A549 (cell line): ENCODE measurements at regions not wholly inside any gene's neighbourhood (a gene's known extent, or its start where the extent isn't known, plus 50 kb on each side); places are given as distances from the start of the nearest gene placed in this dataset.

Source experiments
- CTCF ChIP-seq: fragments of >200 bp; sonication (Bioruptor Twin); formaldehyde crosslinking; IDR thresholded peaks from 3 replicates; pipeline ENCODE4 v1.5.1; 2016
- ELK1 ChIP-seq: fragments of 150-350 bp; IDR thresholded peaks from 2 replicates; pipeline ENCODE4 v1.6.1; 2014; ENCODE audit warnings: low read depth, mild to moderate bottlenecking, low read length
- EP300 ChIP-seq, 2 experiments: fragments of >200 bp; sonication (Bioruptor Twin); formaldehyde crosslinking; IDR thresholded peaks; 2 replicates in 1 of 2; 3 replicates in 1 of 2; pipeline ENCODE4 v1.6.1; 2016 to 2017
- JUNB ChIP-seq: fragments of >200 bp; sonication (Bioruptor Twin); formaldehyde crosslinking; IDR thresholded peaks from 2 replicates; pipeline ENCODE4 v1.6.1; 2016
- MAX ChIP-seq: IDR thresholded peaks from 2 replicates; pipeline ENCODE4 v1.6.1; 2012
- NFE2L2 ChIP-seq: fragments of 150-350 bp; conservative IDR thresholded peaks from 2 replicates; pipeline ENCODE4 v1.6.1; 2014; ENCODE audit warnings: low read length
- POLR2A ChIP-seq: IDR thresholded peaks from 2 replicates; pipeline ENCODE4 v1.6.1; 2012; ENCODE audit warnings: mild to moderate bottlenecking, low read length
- POLR2AphosphoS2 ChIP-seq: conservative IDR thresholded peaks from 2 replicates; pipeline ENCODE4 v1.6.1; 2012; ENCODE audit warnings: low read length, improper control_type of control experiment, inconsistent platforms
- RAD21 ChIP-seq, 2 experiments: fragments of >200 bp in 1 of 2; sonication (Bioruptor Twin) in 1 of 2; formaldehyde crosslinking in 1 of 2; IDR thresholded peaks in 1 of 2; conservative IDR thresholded peaks in 1 of 2; 2 replicates in 1 of 2; 3 replicates in 1 of 2; pipeline ENCODE4 v1.6.1; 2012 to 2018; ENCODE audit warnings: inconsistent platforms in 1 of 2
- RNF2 ChIP-seq: fragments of 200-600 bp; sonication (generic); IDR thresholded peaks from 2 replicates; pipeline ENCODE4 v1.6.1; 2016; ENCODE audit warnings: low read depth, mild to moderate bottlenecking, antibody characterized with exemption, moderate library complexity, borderline replicate concordance
- ZFP36 ChIP-seq: fragments of 450-650 bp; IDR thresholded peaks from 2 replicates; pipeline ENCODE4 v1.6.1; 2014; ENCODE audit warnings: borderline replicate concordance; ENCODE audit not compliant: partially characterized antibody

- TF ChIP-seq POLR2AphosphoS2 (no peak), EP300 (IDR thresholded peaks at IDR 0.05) (no peak), CTCF (no peak), ZFP36 (no peak), JUNB (no peak), POLR2A (no peak), RAD21 (conservative IDR thresholded peaks at IDR 0.05 in 1 of 2, IDR thresholded peaks at IDR 0.05 in 1 of 2) (no peak), MAX (no peak), NFE2L2 (no peak), RNF2 (no peak), ELK1 (no peak)
Observed at GRCh38 chr10:110445871-110446270, 51.8 kb upstream of the DUSP5 start.
